Body of pancreas (tissue), 4 donors: ENCODE measurements at regions not wholly inside any gene's neighbourhood (a gene's known extent, or its start where the extent isn't known, plus 50 kb on each side); places are given as distances from the start of the nearest gene placed in this dataset.

Source experiments
- ATAC-seq: fragments of 150-250 bp; one replicate; pipeline ENCODE4 v1.9.1; 2016
- DNase-seq, 4 donors: peaks; one replicate each; pipeline ENCODE4 v3.0.0-alpha.2; 2019
- H3K27ac ChIP-seq, 4 donors: fragments of 200-600 bp; sonication (generic); 1 replicate in 3 of 4; 2 replicates in 1 of 4; pipeline versions ENCODE4 v1.5.1 to v1.6.1; 2016 to 2019; ENCODE audit warnings: mild to moderate bottlenecking in 1 of 4, mixed read lengths in 1 of 4, moderate library complexity in 1 of 4
- H3K27me3 ChIP-seq, 2 donors: fragments of 200-600 bp; sonication (generic); one replicate each; pipeline ENCODE4 v1.6.0; 2016; ENCODE audit warnings: mild to moderate bottlenecking in 1 of 2
- H3K36me3 ChIP-seq, 2 donors: fragments of 200-600 bp; sonication (generic); replicated peaks in 1 of 2; 2 replicates each; pipeline ENCODE4 v1.5.1; 2016; ENCODE audit warnings: low read depth in 2 of 2; ENCODE audit not compliant: insufficient read depth in 1 of 2
- H3K4me1 ChIP-seq: fragments of 200-600 bp; sonication (generic); one replicate; pipeline ENCODE4 v1.6.0; 2016
- H3K4me3 ChIP-seq, 2 donors: fragments of 200-600 bp; sonication (generic); 1 replicate in 1 of 2; 2 replicates in 1 of 2; pipeline ENCODE4 v1.5.1; 2016 to 2019
- H3K9me3 ChIP-seq, 3 donors: fragments of 200-600 bp; sonication (generic); 1 replicate in 2 of 3; 2 replicates in 1 of 3; pipeline ENCODE4 v1.5.1; 2016
- CTCF ChIP-seq, 7 experiments: fragments of 450-650 bp in 4 of 7; fragments of 200-600 bp in 3 of 7; sonication (generic) in 3 of 7; IDR thresholded peaks; one replicate each; pipeline ENCODE4 v1.5.1; 2016 to 2019; ENCODE audit warnings: antibody characterized with exemption in 7 of 7
- POLR2A ChIP-seq, 3 donors: fragments of 450-650 bp; IDR thresholded peaks; one replicate each; pipeline ENCODE4 v1.6.1; 2016; ENCODE audit warnings: antibody characterized with exemption in 3 of 3, mild to moderate bottlenecking in 2 of 3
- WGBS, 2 donors: methylation state at CpG; one replicate each; pipeline ENCODE4 v1.1.5; 2017; 5-methylcytosine and 5-hydroxymethylcytosine counted together
- intact Hi-C: fragments of 100-400 bp; cut with DNase I; formaldehyde crosslinking; loops from one replicate; pipeline ENCODE4 v1.15.1; 2023

GRCh38 chr12:87112571-87113345, 856.6 kb upstream of the MGAT4C start:
- no peaks in the 10 kb centered on the region for H3K9me3 ChIP-seq
- TF ChIP-seq POLR2A (IDR thresholded peaks at IDR 0.05): no peak
- no peak for TF ChIP-seq CTCF (IDR thresholded peaks at IDR 0.05)
- DNase-seq: no peak
- 72 to 75% methylated on average over 3 of the region's 3 CpGs for WGBS, 2 donors
- no peak for ATAC-seq
- H3K27ac ChIP-seq: no peak overlapping the region
- no peaks in the 10 kb centered on the region for H3K4me1 ChIP-seq
- H3K27me3 ChIP-seq: no peaks in the 10 kb centered on the region
- no peak overlapping the region for H3K4me3 ChIP-seq
- intact Hi-C loops: no loop called here
- no peaks in the 10 kb centered on the region for H3K36me3 ChIP-seq

GRCh38 chr12:87107766-87108165, 851.6 kb upstream of the MGAT4C start:
- H3K27ac ChIP-seq: no peak overlapping the region
- no peak for DNase-seq
- TF ChIP-seq POLR2A (IDR thresholded peaks at IDR 0.05): no peak
- TF ChIP-seq CTCF (IDR thresholded peaks at IDR 0.05): no peak
- H3K4me1 ChIP-seq: no peaks in the 10 kb centered on the region
- no peak overlapping the region for H3K4me3 ChIP-seq
- H3K36me3 ChIP-seq: no peaks in the 10 kb centered on the region
- no peak for ATAC-seq
- no peaks in the 10 kb centered on the region for H3K27me3 ChIP-seq
- intact Hi-C loops: no loop called here
- H3K9me3 ChIP-seq: no peaks in the 10 kb centered on the region
- 59 to 74% methylated on average over 3 of the region's 3 CpGs for WGBS, 2 donors

GRCh38 chr12:87107270-87107669, 851.1 kb upstream of the MGAT4C start:
- no peak overlapping the region for H3K27ac ChIP-seq
- H3K4me1 ChIP-seq: no peaks in the 10 kb centered on the region
- H3K27me3 ChIP-seq: no peaks in the 10 kb centered on the region
- DNase-seq: no peak
- TF ChIP-seq CTCF (IDR thresholded peaks at IDR 0.05) (no peak), POLR2A (IDR thresholded peaks at IDR 0.05) (no peak)
- intact Hi-C loops: no loop called here
- no peak overlapping the region for H3K4me3 ChIP-seq
- WGBS, 2 donors: 61 to 71% methylated on average over 3 of the region's 3 CpGs
- H3K9me3 ChIP-seq: no peaks in the 10 kb centered on the region
- ATAC-seq: no peak
- H3K36me3 ChIP-seq: no peaks in the 10 kb centered on the region

- no peaks in the 10 kb centered on the region for H3K27me3 ChIP-seq
- no peak overlapping the region for H3K27ac ChIP-seq
- DNase-seq: no peak
- ATAC-seq: no peak
- no peaks in the 10 kb centered on the region for H3K36me3 ChIP-seq
- no peak for TF ChIP-seq CTCF (IDR thresholded peaks at IDR 0.05)
- no peak for TF ChIP-seq POLR2A (IDR thresholded peaks at IDR 0.05)
- intact Hi-C loops: no loop called here
- 55 to 62% methylated on average over 4 of the region's 4 CpGs for WGBS, 2 donors
- no peak overlapping the region for H3K4me3 ChIP-seq
- H3K9me3 ChIP-seq: no peaks in the 10 kb centered on the region
- H3K4me1 ChIP-seq: no peaks in the 10 kb centered on the region
Measured at GRCh38 chr12:87096082-87096585, 839.9 kb upstream of the MGAT4C start.

- 64 to 68% methylated on average over 3 of the region's 3 CpGs for WGBS, 2 donors
- DNase-seq: no peak
Measured at GRCh38 chr12:87094356-87094755, 838.2 kb upstream of the MGAT4C start.

More at GRCh38 chr12:87094356-87094755, 838.2 kb upstream of the MGAT4C start:
- Histone ChIP-seq H3K9me3 (no peaks in the 10 kb centered on the region), H3K36me3 (no peaks in the 10 kb centered on the region), H3K4me3 (no peak overlapping the region), H3K4me1 (no peaks in the 10 kb centered on the region), H3K27ac (no peak overlapping the region), H3K27me3 (no peaks in the 10 kb centered on the region)
- intact Hi-C loops: no loop called here
- TF ChIP-seq POLR2A (IDR thresholded peaks at IDR 0.05) (no peak), CTCF (IDR thresholded peaks at IDR 0.05) (no peak)
- ATAC-seq: no peak
